ENCODE measurements at regions not wholly inside any gene's neighbourhood (a gene's known extent, or its start where the extent isn't known, plus 50 kb on each side); places are given as distances from the start of the nearest gene placed in this dataset.

- Histone ChIP-seq H3K4me3 (ENCODE audit: insufficient read depth, low read depth, low read length) (no peak overlapping the region), H3K14ac (replicated peaks; ENCODE audit: low read depth, low read length) (no peak overlapping the region), H2BK20ac (ENCODE audit: low read depth, low read length) (no peak overlapping the region), H4K8ac (ENCODE audit: low read depth in 2 of 2, low read length in 2 of 2) (no peak overlapping the region), H3K27me3 (ENCODE audit: control insufficient read depth, insufficient read depth, low read length) (no peaks in the 10 kb centered on the region), H3K56ac (ENCODE audit: extremely low read depth, insufficient read depth, low read length) (no peak overlapping the region), H2AFZ (replicated peaks; ENCODE audit: low read length, poor library complexity) (no peak overlapping the region), H3K36me3 (ENCODE audit: control insufficient read depth, insufficient read depth, low read length) (no peaks in the 10 kb centered on the region), H3K4me2 (ENCODE audit: low read depth, low read length) (no peak overlapping the region), H3K9me1 (ENCODE audit: insufficient read depth, low read length) (no peaks in the 10 kb centered on the region), H3K4ac (ENCODE audit: low read depth, low read length) (no peak overlapping the region), H3K23ac (ENCODE audit: low read depth, low read length) (no peak overlapping the region), H2AK5ac (ENCODE audit: low read depth, low read length) (no peak overlapping the region), H3K18ac (ENCODE audit: low read depth, low read length) (no peak overlapping the region), H3K27ac (ENCODE audit: insufficient read depth, low read length) (no peak overlapping the region), H2BK120ac (ENCODE audit: low read depth, low read length) (no peak overlapping the region), H2BK15ac (ENCODE audit: low read depth, low read length) (no peak overlapping the region), H2BK5ac (ENCODE audit: low read depth, low read length, poor library complexity, severe bottlenecking) (no peak overlapping the region), H4K5ac (ENCODE audit: low read depth, low read length) (no peak overlapping the region), H3K4me1 (ENCODE audit: control insufficient read depth, insufficient read depth, low read length) (no peaks in the 10 kb centered on the region), H4K91ac (ENCODE audit: insufficient read depth, low read depth, low read length) (no peak overlapping the region), H3K9me3 (ENCODE audit: control insufficient read depth, insufficient read depth, low read length) (no peaks in the 10 kb centered on the region), H2AK9ac (replicated peaks; ENCODE audit: low read depth, low read length, poor library complexity) (no peak overlapping the region), H3K9ac (ENCODE audit: low read depth, low read length) (no peak overlapping the region), H3K79me1 (ENCODE audit: low read depth in 1 of 2, low read length in 2 of 2) (no peaks in the 10 kb centered on the region), H4K20me1 (ENCODE audit: insufficient read depth, low read length) (no peaks in the 10 kb centered on the region)
- no CpG with 5 or more reads among the region's 1 CpG for WGBS, 2 experiments (ENCODE audit: extremely low coverage in 2 of 2, insufficient read length in 1 of 2)
- ChIA-PET POLR2A (ENCODE audit: unreplicated experiment) (no interaction called here), CTCF (no interaction called here)
- ATAC-seq (ENCODE audit: low read depth) (no peak), DNase-seq (no peak)
- intact Hi-C loops (cut with micrococcal nuclease) (no loop called here), dilution Hi-C loops (cut with HindIII; ENCODE audit: low sequenced_read_pairs, unreplicated experiment) (no loop called here), in situ Hi-C loops (cut with MboI; ENCODE audit: low sequenced_read_pairs) (no loop called here)
- no TSS peak for BruUV-seq (replicated peaks)
- TF ChIP-seq RFX5 (IDR thresholded peaks at IDR 0.05; ENCODE audit: low read depth, low read length), result no peak
- TF ChIP-seq RCOR1 (IDR thresholded peaks at IDR 0.05; ENCODE audit: insufficient replicate concordance, low read length), result no peak
- TF ChIP-seq MAZ (IDR thresholded peaks at IDR 0.05; ENCODE audit: borderline replicate concordance, low read depth, low read length), result no peak
- no peak for TF ChIP-seq POLR2A (IDR thresholded peaks at IDR 0.05; ENCODE audit: low read depth, low read length)
- TF ChIP-seq SMC3 (IDR thresholded peaks at IDR 0.05; ENCODE audit: low read depth, low read length), result no peak
- no peak for TF ChIP-seq NFE2L2 (IDR thresholded peaks at IDR 0.05; ENCODE audit: low read depth, low read length)
- no peak for TF ChIP-seq MAFK (IDR thresholded peaks at IDR 0.05; ENCODE audit: low read depth, low read length)
- no peak for TF ChIP-seq ELK1 (IDR thresholded peaks at IDR 0.05; ENCODE audit: borderline replicate concordance, low read depth, low read length)
These were observed 116.4 kb downstream of the EBLN2 start for GRCh38 chr3:73177827-73178226.
